Smooth muscle cell (in vitro differentiated cells): ENCODE measurements at regions not wholly inside any gene's neighbourhood (a gene's known extent, or its start where the extent isn't known, plus 50 kb on each side); places are given as distances from the start of the nearest gene placed in this dataset.

Source experiments
- DNase-seq: peaks from one replicate; lab custom pipeline; 2025; ENCODE audit not compliant: unreplicated experiment; lab: John Stamatoyannopoulos, UW
- H2AFZ ChIP-seq: fragments of 200-600 bp; sonication (generic); 2 replicates; pipeline ENCODE4 v1.6.0; 2016; ENCODE audit warnings: antibody characterized with exemption, low read depth, mild to moderate bottlenecking
- H3F3A ChIP-seq: fragments of 200-600 bp; sonication (generic); 2 replicates; pipeline ENCODE4 v1.6.0; 2017; ENCODE audit warnings: antibody characterized with exemption, low read depth
- H3K27ac ChIP-seq: fragments of 200-600 bp; sonication (generic); 2 replicates; pipeline ENCODE4 v1.5.1; 2016; ENCODE audit warnings: low read depth, mild to moderate bottlenecking
- H3K27me3 ChIP-seq: fragments of 200-600 bp; sonication (generic); 2 replicates; pipeline ENCODE4 v1.6.1; 2016; ENCODE audit warnings: low read depth, mild to moderate bottlenecking
- H3K36me3 ChIP-seq: fragments of 200-600 bp; sonication (generic); 2 replicates; pipeline ENCODE4 v1.5.1; 2016; ENCODE audit warnings: low read depth
- H3K4me1 ChIP-seq: fragments of 200-600 bp; sonication (generic); 2 replicates; pipeline ENCODE4 v1.5.1; 2016; ENCODE audit warnings: low read depth
- H3K4me2 ChIP-seq: fragments of 200-600 bp; sonication (generic); 2 replicates; pipeline ENCODE4 v1.6.0; 2016; ENCODE audit warnings: mild to moderate bottlenecking
- H3K4me3 ChIP-seq: fragments of 200-600 bp; sonication (generic); 2 replicates; pipeline ENCODE4 v1.5.1; 2016; ENCODE audit warnings: mild to moderate bottlenecking
- H3K79me2 ChIP-seq: fragments of 200-600 bp; sonication (generic); 2 replicates; pipeline ENCODE4 v1.6.0; 2016; ENCODE audit warnings: low read depth, mild to moderate bottlenecking
- H3K9ac ChIP-seq: fragments of 200-600 bp; sonication (generic); 2 replicates; pipeline ENCODE4 v1.6.0; 2016; ENCODE audit warnings: low read depth
- H3K9me3 ChIP-seq: fragments of 200-600 bp; sonication (generic); replicated peaks from 2 replicates; pipeline ENCODE4 v1.5.1; 2016; ENCODE audit warnings: low read depth
- H4K20me1 ChIP-seq: fragments of 200-600 bp; sonication (generic); 2 replicates; pipeline ENCODE4 v1.6.0; 2016; ENCODE audit warnings: low read depth
- CTCF ChIP-seq: fragments of 200-600 bp; sonication (generic); IDR thresholded peaks from 2 replicates; pipeline ENCODE4 v1.5.1; 2017; ENCODE audit warnings: borderline replicate concordance, mild to moderate bottlenecking, antibody characterized with exemption; ENCODE audit not compliant: insufficient read depth, poor library complexity, severe bottlenecking
- WGBS: methylation state at CpG from one replicate; pipeline ENCODE4 v1.1.7; 2016; ENCODE audit warnings: low lambda C conversion rate; 5-methylcytosine and 5-hydroxymethylcytosine counted together

- no peaks in the 10 kb centered on the region for H3K36me3 ChIP-seq
- no peak overlapping the region for H2AFZ ChIP-seq
- no peaks in the 10 kb centered on the region for H3K4me1 ChIP-seq
- no peaks in the 10 kb centered on the region for H3K9me3 ChIP-seq
- no peaks in the 10 kb centered on the region for H3K27me3 ChIP-seq
- H3K9ac ChIP-seq: no peak overlapping the region
- H3K4me3 ChIP-seq: no peak overlapping the region
- no peak overlapping the region for H3K27ac ChIP-seq
- no peaks in the 10 kb centered on the region for H4K20me1 ChIP-seq
- no peaks in the 10 kb centered on the region for H3K79me2 ChIP-seq
- no peak for DNase-seq
- H3F3A ChIP-seq: no peaks in the 10 kb centered on the region
- TF ChIP-seq CTCF: no peak
- H3K4me2 ChIP-seq: no peak overlapping the region
These were observed 189.3 kb downstream of the ADRA2A start for GRCh38 chr10:111266165-111266564.

DNA sequence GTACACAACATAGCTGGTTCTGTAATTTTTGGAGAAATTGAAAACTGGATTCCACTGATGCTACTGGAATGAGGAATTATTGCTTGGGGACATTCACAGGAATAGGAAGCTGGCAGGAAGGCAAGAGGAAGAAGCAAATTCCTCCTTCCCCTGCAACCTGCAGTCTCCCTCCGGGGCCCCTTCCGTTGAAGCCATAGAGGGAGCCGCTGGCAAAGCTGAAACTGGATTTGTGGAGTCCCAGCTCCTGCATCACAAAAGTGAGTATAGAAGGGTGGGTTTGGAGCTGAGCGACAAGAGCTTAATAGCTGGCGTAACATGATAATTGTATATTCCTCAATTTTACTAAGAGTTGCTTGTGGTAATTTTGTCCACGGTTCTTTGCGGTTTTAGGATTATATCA is 190.8 kb downstream of the ADRA2A start:
- WGBS: 75% methylated on average over 7 of the region's 7 CpGs

GRCh38 chr10:111273235-111273634 is 196.4 kb downstream of the ADRA2A start:
- H3K4me1 ChIP-seq: no peaks in the 10 kb centered on the region
- no peak for TF ChIP-seq CTCF
- H3K27ac ChIP-seq: no peak overlapping the region
- 35% methylated on average over 3 of the region's 3 CpGs for WGBS
- H2AFZ ChIP-seq: no peak overlapping the region
- no peaks in the 10 kb centered on the region for H3K9me3 ChIP-seq
- H3K79me2 ChIP-seq: no peaks in the 10 kb centered on the region
- no peak overlapping the region for H3K4me3 ChIP-seq
- H3K4me2 ChIP-seq: no peak overlapping the region
- no peak overlapping the region for H3K9ac ChIP-seq
- no peak for DNase-seq
- no peaks in the 10 kb centered on the region for H3K36me3 ChIP-seq
- peaks cover 9% of the 10 kb centered on the region for H3K27me3 ChIP-seq
- H4K20me1 ChIP-seq: no peaks in the 10 kb centered on the region
- H3F3A ChIP-seq: no peaks in the 10 kb centered on the region

More for the DNA sequence above, 190.8 kb downstream of the ADRA2A start:
- no peak for DNase-seq
- Histone ChIP-seq H3K9me3 (no peaks in the 10 kb centered on the region), H3K79me2 (no peaks in the 10 kb centered on the region), H3F3A (no peaks in the 10 kb centered on the region), H4K20me1 (no peaks in the 10 kb centered on the region), H3K36me3 (no peaks in the 10 kb centered on the region), H3K27ac (no peak overlapping the region), H2AFZ (no peak overlapping the region), H3K9ac (no peak overlapping the region), H3K27me3 (no peaks in the 10 kb centered on the region), H3K4me3 (no peak overlapping the region), H3K4me1 (no peaks in the 10 kb centered on the region), H3K4me2 (no peak overlapping the region)
- TF ChIP-seq CTCF: no peak

GRCh38 chr10:111273635-111274034 is 196.8 kb downstream of the ADRA2A start:
- Histone ChIP-seq H3K9me3 (no peaks in the 10 kb centered on the region), H4K20me1 (no peaks in the 10 kb centered on the region), H3K4me3 (no peak overlapping the region), H3K4me2 (no peak overlapping the region), H3K36me3 (no peaks in the 10 kb centered on the region), H3F3A (no peaks in the 10 kb centered on the region), H3K27ac (no peak overlapping the region), H3K4me1 (no peaks in the 10 kb centered on the region), H3K79me2 (no peaks in the 10 kb centered on the region), H2AFZ (no peak overlapping the region), H3K27me3 (peaks cover 9% of the 10 kb centered on the region), H3K9ac (no peak overlapping the region)
- TF ChIP-seq CTCF: no peak
- WGBS: 58% methylated on average over 2 of the region's 2 CpGs
- DNase-seq: no peak
